ENCODE measurements at regions not wholly inside any gene's neighbourhood (a gene's known extent, or its start where the extent isn't known, plus 50 kb on each side); places are given as distances from the start of the nearest gene placed in this dataset.

GRCh38 chr5:24053737-24054136 is 546.3 kb downstream of the PRDM9 start:
- Histone ChIP-seq H2AFZ (ENCODE audit: control insufficient read depth, low read depth, low read length) (no peak overlapping the region), H3K9me3 (replicated peaks; ENCODE audit: control insufficient read depth, insufficient read depth, low read length) (no peaks in the 10 kb centered on the region), H3K9ac (ENCODE audit: control insufficient read depth, insufficient read depth, low read length) (no peak overlapping the region), H4K20me1 (ENCODE audit: control insufficient read depth, insufficient read depth) (no peaks in the 10 kb centered on the region), H3K36me3 (ENCODE audit: control insufficient read depth in 2 of 2, insufficient read depth in 2 of 2, low read length in 1 of 2) (no peaks in the 10 kb centered on the region), H3K27ac (ENCODE audit: control insufficient read depth, insufficient read depth) (no peak overlapping the region), H3K79me2 (ENCODE audit: control insufficient read depth, insufficient read depth, low read length) (no peaks in the 10 kb centered on the region), H3K4me2 (ENCODE audit: control insufficient read depth, insufficient read depth) (no peak overlapping the region), H3K4me1 (ENCODE audit: control insufficient read depth, insufficient read depth, low read length) (no peaks in the 10 kb centered on the region), H3K27me3 (replicated peaks in 1 of 2; ENCODE audit: control insufficient read depth in 2 of 2, insufficient read depth in 2 of 2, low read length in 1 of 2) (no peaks in the 10 kb centered on the region), H3K4me3 (no peak overlapping the region)
- intact Hi-C loops (cut with micrococcal nuclease; ENCODE audit: unreplicated experiment) (no loop called here), in situ Hi-C loops (cut with MboI) (no loop called here)
- 5% methylated on average over 2 of the region's 2 CpGs for WGBS (ENCODE audit: insufficient coverage, insufficient replicate concordance, low lambda C conversion rate, missing lambda C conversion rate)
- no peak for ATAC-seq
- no TSS peak for BruUV-seq (replicated peaks)
- ChIA-PET CTCF (no interaction called here), POLR2A (no interaction called here), RAD21 (ENCODE audit: unreplicated experiment) (no interaction called here), SMC1A (ENCODE audit: uncharacterized antibody, unreplicated experiment) (interaction anchor here (0.7 to 0.9 kb wide), 2 partner anchors 12 to 56 kb away, joined by 3 to 4 read pairs; no protein-coding TSS in a partner anchor)
- no peak for FAIRE-seq
- DNase-seq (ENCODE audit: low read depth, low spot score), result no peak
- TF ChIP-seq ZZZ3 (IDR thresholded peaks at IDR 0.05; ENCODE audit: control insufficient read depth, insufficient read length, low read depth) (no peak), STAT1 (conservative IDR thresholded peaks at IDR 0.05) (no peak), MTA2 (IDR thresholded peaks at IDR 0.05; ENCODE audit: low read depth) (no peak)

- DNase-seq (ENCODE audit: low read depth, low spot score) (no peak), ATAC-seq (no peak), FAIRE-seq (no peak)
- CTCF ChIA-PET, result interaction anchor here (1.0 kb wide), 1 partner anchor 81 kb away, joined by 3 read pairs; no protein-coding TSS in a partner anchor
- Histone ChIP-seq H3K4me3 (no peak overlapping the region), H3K9ac (ENCODE audit: control insufficient read depth, insufficient read depth, low read length) (no peak overlapping the region), H3K79me2 (ENCODE audit: control insufficient read depth, insufficient read depth, low read length) (no peaks in the 10 kb centered on the region), H3K9me3 (replicated peaks; ENCODE audit: control insufficient read depth, insufficient read depth, low read length) (no peaks in the 10 kb centered on the region), H2AFZ (ENCODE audit: control insufficient read depth, low read depth, low read length) (no peak overlapping the region), H3K27ac (ENCODE audit: control insufficient read depth, insufficient read depth) (no peak overlapping the region), H3K36me3 (ENCODE audit: control insufficient read depth in 2 of 2, insufficient read depth in 2 of 2, low read length in 1 of 2) (no peaks in the 10 kb centered on the region), H3K4me2 (ENCODE audit: control insufficient read depth, insufficient read depth) (no peak overlapping the region), H3K4me1 (ENCODE audit: control insufficient read depth, insufficient read depth, low read length) (no peaks in the 10 kb centered on the region), H4K20me1 (ENCODE audit: control insufficient read depth, insufficient read depth) (no peaks in the 10 kb centered on the region), H3K27me3 (replicated peaks in 1 of 2; ENCODE audit: control insufficient read depth in 2 of 2, insufficient read depth in 2 of 2, low read length in 1 of 2) (no peaks in the 10 kb centered on the region)
- TF ChIP-seq RB1 (IDR thresholded peaks at IDR 0.05; ENCODE audit: borderline replicate concordance) (no peak), TCF3 (IDR thresholded peaks at IDR 0.05; ENCODE audit: borderline replicate concordance, insufficient read depth, low read depth, low read length) (no peak), LARP7 (IDR thresholded peaks at IDR 0.05) (no peak), ZZZ3 (IDR thresholded peaks at IDR 0.05; ENCODE audit: control insufficient read depth, insufficient read length, low read depth) (no peak), MTA3 (IDR thresholded peaks at IDR 0.05; ENCODE audit: borderline replicate concordance, low read length) (no peak)
- TF ChIP-seq, protein P1, sequence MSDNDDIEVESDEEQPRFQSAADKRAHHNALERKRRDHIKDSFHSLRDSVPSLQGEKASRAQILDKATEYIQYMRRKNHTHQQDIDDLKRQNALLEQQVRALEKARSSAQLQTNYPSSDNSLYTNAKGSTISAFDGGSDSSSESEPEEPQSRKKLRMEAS (IDR thresholded peaks at IDR 0.05; ENCODE audit: low read depth, low read length), result no peak
- RAD21 ChIA-PET (ENCODE audit: unreplicated experiment), result no interaction called here
- SMC1A ChIA-PET (ENCODE audit: uncharacterized antibody, unreplicated experiment), result no interaction called here
- POLR2A ChIA-PET, result no interaction called here
- 2% methylated on average over 2 of the region's 2 CpGs for WGBS (ENCODE audit: insufficient coverage, insufficient replicate concordance, low lambda C conversion rate, missing lambda C conversion rate)
- intact Hi-C loops (cut with micrococcal nuclease; ENCODE audit: unreplicated experiment) (no loop called here), in situ Hi-C loops (cut with MboI) (no loop called here)
- no TSS peak for BruUV-seq (replicated peaks)
Measured at GRCh38 chr5:24059006-24059405, 551.6 kb downstream of the PRDM9 start.

Data from GM12878 (cell line).